ENCODE measurements at regions not wholly inside any gene's neighbourhood (a gene's known extent, or its start where the extent isn't known, plus 50 kb on each side); places are given as distances from the start of the nearest gene placed in this dataset.

- Histone ChIP-seq H3K27ac (no peak overlapping the region), H3K4me1 (peaks cover 4 to 6% (median 5%) of the 10 kb centered on the region in 4 donors), H3K36me3 (no peaks in the 10 kb centered on the region), H3K9me3 (no peaks in the 10 kb centered on the region), H3K27me3 (peaks cover 0 to 5% (median 0%) of the 10 kb centered on the region in 3 donors), H3K4me3 (no peak overlapping the region)
- TF ChIP-seq POLR2AphosphoS5 (IDR thresholded peaks at IDR 0.05): no peak
- TF ChIP-seq, protein P1, sequence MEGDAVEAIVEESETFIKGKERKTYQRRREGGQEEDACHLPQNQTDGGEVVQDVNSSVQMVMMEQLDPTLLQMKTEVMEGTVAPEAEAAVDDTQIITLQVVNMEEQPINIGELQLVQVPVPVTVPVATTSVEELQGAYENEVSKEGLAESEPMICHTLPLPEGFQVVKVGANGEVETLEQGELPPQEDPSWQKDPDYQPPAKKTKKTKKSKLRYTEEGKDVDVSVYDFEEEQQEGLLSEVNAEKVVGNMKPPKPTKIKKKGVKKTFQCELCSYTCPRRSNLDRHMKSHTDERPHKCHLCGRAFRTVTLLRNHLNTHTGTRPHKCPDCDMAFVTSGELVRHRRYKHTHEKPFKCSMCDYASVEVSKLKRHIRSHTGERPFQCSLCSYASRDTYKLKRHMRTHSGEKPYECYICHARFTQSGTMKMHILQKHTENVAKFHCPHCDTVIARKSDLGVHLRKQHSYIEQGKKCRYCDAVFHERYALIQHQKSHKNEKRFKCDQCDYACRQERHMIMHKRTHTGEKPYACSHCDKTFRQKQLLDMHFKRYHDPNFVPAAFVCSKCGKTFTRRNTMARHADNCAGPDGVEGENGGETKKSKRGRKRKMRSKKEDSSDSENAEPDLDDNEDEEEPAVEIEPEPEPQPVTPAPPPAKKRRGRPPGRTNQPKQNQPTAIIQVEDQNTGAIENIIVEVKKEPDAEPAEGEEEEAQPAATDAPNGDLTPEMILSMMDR (IDR thresholded peaks at IDR 0.05): no peak
- 54 to 81% (median 68%) methylated on average over 1 of the region's 1 CpG for WGBS, 5 donors
- no peak for DNase-seq
- intact Hi-C loops (cut with DNase I; ENCODE audit: low total_unique reads): no loop called here
Measured at GRCh38 chr7:39892361-39892760, 57.7 kb upstream of the CDK13 start.

- no peaks in the 10 kb centered on the region for H3K36me3 ChIP-seq
- no peak overlapping the region for H3K4me3 ChIP-seq
- intact Hi-C loops (cut with DNase I; ENCODE audit: low total_unique reads): loop anchor here (5.0 kb wide), 1 partner anchor 162 kb away; no protein-coding TSS in a partner anchor
- DNase-seq: peak in 1 of 2 donors; percentile 7
- peaks cover 4 to 6% (median 5%) of the 10 kb centered on the region in 4 donors for H3K4me1 ChIP-seq
- H3K27ac ChIP-seq: no peak overlapping the region
- no peak for TF ChIP-seq EP300 (IDR thresholded peaks at IDR 0.05)
- no peak for TF ChIP-seq POLR2AphosphoS5 (IDR thresholded peaks at IDR 0.05)
- TF ChIP-seq POLR2A (IDR thresholded peaks at IDR 0.05): no peak
- TF ChIP-seq, protein P1 (IDR thresholded peaks at IDR 0.05): no peak
- H3K27me3 ChIP-seq: peaks cover 0 to 5% (median 0%) of the 10 kb centered on the region in 3 donors
- no peaks in the 10 kb centered on the region for H3K9me3 ChIP-seq
- 10 to 24% (median 18%) methylated on average over 2 of the region's 2 CpGs for WGBS, 5 donors
Measured at GRCh38 chr7:39894904-39895303, 55.2 kb upstream of the CDK13 start.

GRCh38 chr7:39896840-39897239 is 53.2 kb upstream of the CDK13 start:
- intact Hi-C loops (cut with DNase I; ENCODE audit: low total_unique reads): loop anchor here (5.0 kb wide), 1 partner anchor 160 kb away; no protein-coding TSS in a partner anchor

GRCh38 chr7:39898867-39899266 is 51.2 kb upstream of the CDK13 start:
- TF ChIP-seq POLR2AphosphoS5 (IDR thresholded peaks at IDR 0.05) (no peak), EP300 (IDR thresholded peaks at IDR 0.05) (no peak), POLR2A (IDR thresholded peaks at IDR 0.05) (no peak)
- TF ChIP-seq, protein P1 (IDR thresholded peaks at IDR 0.05): no peak
- no peaks in the 10 kb centered on the region for H3K27me3 ChIP-seq
- no peak overlapping the region for H3K27ac ChIP-seq
- DNase-seq: no peak
- 30 to 62% (median 33%) methylated on average over 2 of the region's 2 CpGs for WGBS, 5 donors
- peaks cover 4 to 6% (median 5%) of the 10 kb centered on the region in 4 donors for H3K4me1 ChIP-seq
- intact Hi-C loops (cut with DNase I; ENCODE audit: low total_unique reads): loop anchor here (5.0 kb wide), 1 partner anchor 158 kb away; no protein-coding TSS in a partner anchor
- no peaks in the 10 kb centered on the region for H3K9me3 ChIP-seq
- no peak overlapping the region for H3K4me3 ChIP-seq
- no peaks in the 10 kb centered on the region for H3K36me3 ChIP-seq

More at GRCh38 chr7:39896840-39897239, 53.2 kb upstream of the CDK13 start:
- TF ChIP-seq EP300 (IDR thresholded peaks at IDR 0.05) (no peak), POLR2AphosphoS5 (IDR thresholded peaks at IDR 0.05) (no peak), POLR2A (IDR thresholded peaks at IDR 0.05) (no peak)
- TF ChIP-seq, protein P1 (IDR thresholded peaks at IDR 0.05): no peak
- Histone ChIP-seq H3K27ac (no peak overlapping the region), H3K4me3 (peak overlapping the region in 1 of 4 donors; percentile 24), H3K4me1 (peaks cover 4 to 6% (median 5%) of the 10 kb centered on the region in 4 donors), H3K27me3 (no peaks in the 10 kb centered on the region), H3K36me3 (no peaks in the 10 kb centered on the region), H3K9me3 (no peaks in the 10 kb centered on the region)
- no peak for DNase-seq
- 86 to 89% (median 88%) methylated on average over 9 of the region's 9 CpGs for WGBS, 5 donors

Small RNA genes in the stretch of these regions (small RNA-seq; reads per million reads assigned to genes)
- 0 reads per million in 4 donors for gene RN7SL496P
- gene RNU6-719P: 0 reads per million in 4 donors

Data from stomach (tissue), 8 donors.